Middle frontal gyrus (tissue), 1 donor: ENCODE measurements at regions not wholly inside any gene's neighbourhood (a gene's known extent, or its start where the extent isn't known, plus 50 kb on each side); places are given as distances from the start of the nearest gene placed in this dataset.
"Not testable (repeated sequence)": the region's sequence is repeated elsewhere in the genome, so short reads cannot be mapped to it uniquely, and the experiment has no call there.

ENCODE experiments used
- DNase-seq: peaks from one replicate; pipeline ENCODE4 v3.0.0-alpha.2; 2015; ENCODE audit warnings: low spot score; ENCODE audit errors: extremely low spot score

DNA sequence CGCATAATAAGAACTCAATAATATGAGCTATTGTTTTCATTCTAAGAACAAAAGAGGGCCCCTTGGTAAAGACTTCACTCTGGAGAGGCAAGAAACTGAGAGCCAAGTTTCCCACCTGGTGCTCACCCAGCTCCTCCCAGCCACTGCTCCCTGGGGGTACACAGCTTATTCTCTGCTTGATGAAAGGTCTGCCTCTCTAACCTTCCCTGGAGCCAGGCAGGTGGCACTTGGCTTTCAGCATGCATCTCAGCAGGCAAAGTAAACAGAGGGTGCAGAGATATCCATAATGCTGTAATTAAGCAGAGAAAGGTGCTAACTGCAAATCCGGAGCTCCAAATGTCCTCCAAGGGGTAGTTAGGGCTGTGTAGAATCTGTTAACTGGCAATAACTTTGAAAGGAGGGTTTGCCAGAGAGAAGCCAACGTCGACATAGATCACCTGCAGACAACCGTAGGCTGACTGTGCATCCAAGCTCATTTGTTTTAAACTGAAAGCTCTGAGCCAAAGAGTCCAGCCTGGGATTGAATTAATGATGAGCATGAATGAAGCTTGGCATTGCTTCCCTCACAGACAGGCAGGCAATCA, 159.6 kb upstream of the PROK2 start:
- no peak for DNase-seq

DNA sequence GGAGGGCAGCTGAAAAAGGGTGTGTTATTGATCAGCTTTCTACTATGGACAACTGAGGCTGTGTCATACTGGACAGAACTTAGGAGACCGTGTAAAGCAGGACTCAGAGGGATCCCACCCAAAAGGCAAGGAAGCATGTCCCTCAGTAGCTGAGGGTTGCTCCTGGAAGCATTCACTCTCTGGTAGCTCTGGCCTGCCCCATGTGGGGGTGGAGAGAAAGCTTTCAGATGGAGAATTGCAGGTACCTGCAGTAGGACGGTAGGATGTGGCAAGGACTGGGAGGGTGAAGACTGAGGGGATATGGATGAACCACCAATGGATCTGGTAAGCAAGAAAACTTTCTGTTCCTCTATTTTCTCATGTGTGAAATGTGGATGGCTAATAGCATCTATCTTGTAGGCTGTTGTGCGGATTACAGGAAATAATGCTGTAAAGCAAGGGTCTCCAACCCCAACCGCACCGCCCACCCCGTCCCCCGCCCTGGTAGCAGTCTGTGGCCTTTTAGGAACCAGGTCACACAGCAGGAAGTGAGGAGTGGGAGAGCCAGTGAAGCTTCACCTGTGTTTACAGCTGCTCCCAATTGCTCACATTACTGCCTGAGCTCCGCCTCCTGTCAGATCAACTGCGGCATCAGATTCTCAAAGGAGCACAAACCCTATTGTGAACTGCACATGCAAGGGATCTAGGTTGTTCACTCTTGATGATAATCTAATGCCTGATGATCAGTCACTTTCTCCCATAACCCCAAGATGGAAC, 157.7 kb upstream of the PROK2 start:
- DNase-seq, result no peak

DNA sequence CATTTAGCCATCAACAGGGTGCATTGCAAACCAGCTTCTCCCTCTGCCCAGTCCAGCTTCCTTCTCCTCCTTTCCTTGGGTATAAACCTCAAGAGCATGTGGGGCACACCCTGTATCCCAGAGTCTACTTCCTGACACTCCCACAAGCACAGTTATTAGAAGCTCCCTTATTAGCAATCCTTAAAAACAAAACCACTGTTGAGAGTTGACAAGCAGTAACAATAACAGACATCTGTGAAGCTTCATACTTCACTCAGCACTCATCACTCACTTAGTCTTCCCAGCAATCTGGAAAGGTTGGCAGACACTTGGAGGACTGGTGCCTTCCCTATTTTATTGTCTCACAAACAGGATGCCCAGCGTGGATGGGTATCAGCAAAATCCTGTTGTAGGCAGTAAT, 155.5 kb upstream of the PROK2 start:
- no peak for DNase-seq

- not testable (repeated sequence) for DNase-seq
These were observed 153.1 kb upstream of the PROK2 start for GRCh38 chr3:71938081-71938480.

DNA sequence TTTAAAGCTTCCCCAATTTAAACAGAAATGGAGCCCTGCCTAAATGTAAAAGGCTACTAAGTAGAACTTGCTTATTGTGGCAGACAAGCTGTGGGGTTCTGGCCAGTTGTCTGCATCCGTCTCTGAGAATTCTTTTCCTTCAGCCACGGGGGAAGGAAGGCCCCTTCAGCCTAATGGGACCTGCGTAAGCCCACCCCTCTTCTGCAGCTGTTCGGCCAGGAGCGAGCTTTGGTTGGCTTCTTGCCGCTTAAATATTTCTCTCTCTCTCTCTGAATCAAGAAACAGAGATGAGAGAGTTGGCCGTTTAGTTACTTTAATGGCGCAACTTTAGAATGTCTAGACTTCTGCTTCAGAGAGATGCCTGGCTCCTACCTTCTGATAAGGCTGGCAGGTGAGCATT, 151.7 kb upstream of the PROK2 start:
- DNase-seq, result no peak

GRCh38 chr3:71934520-71935270, 149.7 kb upstream of the PROK2 start:
- DNase-seq, result no peak

- no peak for DNase-seq
These were observed 147.0 kb upstream of the PROK2 start for GRCh38 chr3:71931922-71932321.

- DNase-seq, result no peak
These were observed 145.4 kb upstream of the PROK2 start for GRCh38 chr3:71930056-71930991.

DNA sequence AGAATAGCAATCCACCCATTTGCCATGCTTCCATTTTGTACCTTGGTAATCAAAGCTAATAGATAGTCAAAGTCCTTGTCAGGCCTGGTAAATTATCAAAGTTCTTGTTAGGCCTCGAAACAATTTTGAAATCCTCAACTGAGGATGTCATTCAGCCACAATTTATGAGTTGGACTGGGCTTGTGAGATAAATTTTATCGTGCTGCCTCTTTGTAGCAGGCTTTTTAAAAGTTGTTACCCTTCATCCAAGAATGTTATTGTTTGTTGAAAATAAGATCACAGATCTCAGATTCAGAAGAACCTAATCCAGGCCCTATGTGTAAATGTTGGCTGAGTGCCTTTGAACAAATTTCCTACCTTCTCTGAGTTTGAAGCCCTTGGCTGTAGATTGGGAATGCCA, 143.3 kb upstream of the PROK2 start:
- no peak for DNase-seq

GRCh38 chr3:71927505-71928066, 142.6 kb upstream of the PROK2 start:
- DNase-seq, result no peak

DNA sequence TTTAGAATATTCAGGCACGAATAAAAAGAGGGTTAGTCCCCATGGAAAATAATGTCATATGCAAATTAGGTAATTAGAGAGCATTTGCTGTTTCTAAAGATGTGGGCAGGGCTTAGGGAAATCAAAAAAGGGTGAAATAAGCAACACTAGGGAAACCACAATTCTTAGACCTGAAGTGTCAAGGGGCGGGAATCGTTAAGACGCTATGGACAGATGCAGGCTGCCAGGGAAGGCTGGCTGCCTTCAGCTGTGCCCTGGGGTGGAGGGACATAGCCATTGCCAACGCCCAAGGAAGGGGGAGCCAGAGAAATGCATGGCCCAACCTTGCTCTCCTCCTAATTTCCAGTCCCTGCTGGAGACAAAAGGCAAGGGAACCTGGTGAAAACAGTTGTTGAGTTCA, 141.7 kb upstream of the PROK2 start:
- no peak for DNase-seq

- DNase-seq, result no peak
These were observed 141.3 kb upstream of the PROK2 start for GRCh38 chr3:71926262-71926600.

DNA sequence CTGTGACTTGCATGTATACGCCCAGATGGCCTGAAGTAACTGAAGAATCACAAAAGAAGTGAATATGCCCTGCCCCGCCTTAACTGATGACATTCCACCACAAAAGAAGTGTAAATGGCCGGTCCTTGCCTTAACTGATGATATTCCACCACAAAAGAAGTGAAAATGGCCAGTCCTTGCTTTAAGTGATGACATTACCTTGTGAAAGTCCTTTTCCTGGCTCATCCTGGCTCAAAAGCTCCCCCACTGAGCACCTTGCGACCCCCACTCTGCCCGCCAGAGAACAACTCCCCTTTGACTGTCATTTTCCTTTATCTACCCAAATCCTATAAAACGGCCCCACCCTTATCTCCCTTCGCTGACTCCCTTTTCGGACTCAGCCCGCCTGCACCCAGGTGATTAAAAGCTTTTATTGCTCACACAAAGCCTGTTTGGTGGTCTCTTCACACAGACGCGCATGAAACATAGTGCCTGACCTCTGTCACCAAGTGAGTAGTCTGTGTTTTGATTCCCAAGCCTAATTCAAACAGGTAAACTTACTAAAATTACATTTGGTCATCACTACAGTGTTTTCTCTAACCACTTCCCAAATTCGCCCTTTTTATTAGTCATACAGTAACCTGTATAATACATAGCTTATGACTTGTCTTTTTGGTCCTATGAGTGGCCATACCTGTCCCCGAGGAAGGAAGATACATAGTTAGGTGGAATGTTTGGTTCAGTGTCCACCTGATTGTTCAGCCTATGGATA, 140.7 kb upstream of the PROK2 start:
- not testable (repeated sequence) for DNase-seq

DNA sequence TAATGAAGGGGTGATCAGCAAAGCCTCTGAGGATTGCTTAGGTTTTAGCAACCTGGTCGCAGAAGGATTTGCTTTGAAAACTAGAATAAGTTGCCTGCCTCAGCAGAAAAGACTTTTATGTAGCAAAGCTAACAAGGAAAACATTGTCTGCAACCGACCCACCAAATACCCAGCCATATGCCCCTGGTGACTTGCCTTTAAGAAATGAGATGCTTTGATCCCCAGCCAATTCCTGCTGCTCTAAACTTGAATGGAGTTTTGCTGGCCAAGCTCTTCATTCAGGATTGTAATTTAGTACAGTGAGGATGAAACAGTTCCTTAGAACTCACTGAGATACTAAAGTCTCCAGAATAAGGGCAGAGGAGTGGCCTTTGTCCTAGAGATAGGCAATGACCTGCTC, 139.8 kb upstream of the PROK2 start:
- no peak for DNase-seq

DNA sequence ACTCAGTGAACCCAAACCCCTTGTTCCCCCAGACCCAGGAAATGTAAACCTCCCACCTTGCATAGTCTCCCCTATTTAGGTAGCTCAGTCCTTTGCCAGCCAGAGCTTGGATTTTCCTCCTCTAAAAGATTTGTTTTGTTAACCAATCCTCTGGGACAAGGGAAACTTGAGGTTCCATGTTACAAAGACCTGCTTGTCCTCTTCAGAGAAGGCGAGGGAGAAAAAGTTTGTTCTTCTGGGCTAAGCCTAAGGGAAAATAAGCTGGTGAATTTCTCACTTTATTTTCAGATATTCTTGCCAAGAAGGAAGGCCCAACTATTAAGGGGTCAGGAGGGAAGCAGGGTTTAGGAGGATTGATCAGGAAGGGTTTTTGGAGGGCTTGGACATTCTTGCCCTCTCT, 136.1 kb upstream of the PROK2 start:
- DNase-seq, result no peak

DNA sequence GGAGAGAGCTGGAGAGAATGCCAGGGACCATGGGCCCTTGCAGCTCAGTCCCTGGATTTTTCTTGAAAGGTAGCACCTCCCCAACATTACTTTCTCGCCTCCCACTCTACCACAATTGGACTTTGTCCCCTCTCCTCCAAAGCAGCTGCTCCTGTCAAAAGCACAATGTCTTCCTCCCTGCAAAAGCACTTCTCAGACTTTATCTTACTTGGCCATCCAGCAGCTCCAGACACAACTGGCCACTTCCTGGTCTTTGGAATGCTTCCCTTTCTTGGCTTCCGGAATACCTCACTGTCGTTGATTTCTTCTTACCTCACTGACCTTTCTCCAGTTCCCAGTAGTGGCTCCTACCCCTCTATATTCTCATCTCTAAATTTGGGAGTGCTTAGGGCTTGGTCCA, 134.6 kb upstream of the PROK2 start:
- DNase-seq, result no peak

DNA sequence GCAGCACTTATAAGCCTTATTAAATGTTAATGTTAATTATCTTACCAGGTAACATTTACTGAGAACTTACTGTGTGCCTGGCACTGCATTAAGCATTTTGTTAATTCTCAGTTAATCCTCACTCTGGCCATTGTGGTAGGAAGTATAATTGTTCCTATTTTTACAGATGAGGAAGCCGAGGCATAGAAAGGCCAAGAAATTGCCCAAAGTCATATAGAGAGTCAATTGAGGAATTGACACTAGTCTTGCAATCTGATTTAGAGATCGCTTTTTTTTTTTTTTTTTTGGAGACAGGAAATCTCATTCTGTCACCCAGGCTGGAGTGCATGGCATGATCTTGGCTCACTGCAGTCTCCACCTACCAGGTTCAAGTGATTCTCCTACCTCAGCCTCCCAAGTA, 132.6 kb upstream of the PROK2 start:
- no peak for DNase-seq

- DNase-seq, result no peak
These were observed 131.9 kb upstream of the PROK2 start for GRCh38 chr3:71916747-71917369.

GRCh38 chr3:71912839-71913495, 128.0 kb upstream of the PROK2 start:
- DNase-seq, result no peak

DNA sequence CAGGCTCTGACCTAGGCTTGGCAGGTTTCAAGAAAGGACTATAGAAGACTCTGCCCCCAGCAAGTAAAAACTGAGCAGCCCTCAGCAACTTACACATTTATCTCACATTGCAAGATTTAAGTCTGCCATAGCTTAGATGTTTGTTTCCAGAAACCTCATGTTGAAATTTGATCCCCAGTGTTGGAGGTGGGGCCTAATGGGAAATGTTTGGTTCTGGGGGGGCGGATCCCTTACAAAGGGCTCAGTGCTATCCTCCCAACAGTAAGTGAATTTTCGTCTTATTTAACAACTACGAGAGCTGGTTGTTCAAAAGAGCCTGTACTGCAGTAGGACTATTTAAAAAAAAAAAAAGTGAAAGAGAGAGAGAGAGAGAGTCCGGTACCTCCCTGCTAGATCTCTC, 125.2 kb upstream of the PROK2 start:
- no peak for DNase-seq
